NT2/D1 (cell line): ENCODE measurements at regions not wholly inside any gene's neighbourhood (a gene's known extent, or its start where the extent isn't known, plus 50 kb on each side); places are given as distances from the start of the nearest gene placed in this dataset.
A peak's percentile ranks its signal among the peaks of the same experiment; 100 is the strongest.
"Not testable (repeated sequence)": the region's sequence is repeated elsewhere in the genome, so short reads cannot be mapped to it uniquely, and the experiment has no call there.

Experiments used
- DNase-seq: peaks from one replicate; pipeline ENCODE4 v3.0.0-alpha.2; 2011; ENCODE audit warnings: low read depth, low spot score
- H3K27me3 ChIP-seq: 2 replicates; pipeline ENCODE4 v1.6.0; 2011; ENCODE audit warnings: mild to moderate bottlenecking; ENCODE audit not compliant: insufficient read length, insufficient read depth
- H3K36me3 ChIP-seq: 2 replicates; pipeline ENCODE4 v1.6.1; 2011; ENCODE audit warnings: mild to moderate bottlenecking, low read length, mixed read lengths; ENCODE audit not compliant: insufficient read depth, insufficient read length
- H3K4me1 ChIP-seq: 2 replicates; pipeline ENCODE4 v1.5.1; 2011; ENCODE audit not compliant: insufficient read depth, insufficient read length
- H3K4me3 ChIP-seq: 2 replicates; pipeline ENCODE4 v1.5.1; 2011; ENCODE audit warnings: low read depth; ENCODE audit not compliant: insufficient read length
- H3K9ac ChIP-seq: 2 replicates; pipeline ENCODE4 v1.6.0; 2011; ENCODE audit warnings: low read depth; ENCODE audit not compliant: insufficient read length
- H3K9me3 ChIP-seq: 2 replicates; pipeline ENCODE4 v1.5.1; 2011; ENCODE audit warnings: mild to moderate bottlenecking, low read length; ENCODE audit not compliant: insufficient read depth
- SUZ12 ChIP-seq: IDR thresholded peaks from 2 replicates; pipeline ENCODE4 v1.6.1; 2011; ENCODE audit not compliant: insufficient read length, insufficient read depth; ENCODE audit errors: extremely low read depth
- YY1 ChIP-seq: IDR thresholded peaks from 2 replicates; pipeline ENCODE4 v1.6.1; 2011; ENCODE audit not compliant: insufficient read length, insufficient read depth
- ZNF274 ChIP-seq: IDR thresholded peaks from 2 replicates; pipeline ENCODE4 v1.6.1; 2011; ENCODE audit warnings: mild to moderate bottlenecking, low read depth, low read length

DNA sequence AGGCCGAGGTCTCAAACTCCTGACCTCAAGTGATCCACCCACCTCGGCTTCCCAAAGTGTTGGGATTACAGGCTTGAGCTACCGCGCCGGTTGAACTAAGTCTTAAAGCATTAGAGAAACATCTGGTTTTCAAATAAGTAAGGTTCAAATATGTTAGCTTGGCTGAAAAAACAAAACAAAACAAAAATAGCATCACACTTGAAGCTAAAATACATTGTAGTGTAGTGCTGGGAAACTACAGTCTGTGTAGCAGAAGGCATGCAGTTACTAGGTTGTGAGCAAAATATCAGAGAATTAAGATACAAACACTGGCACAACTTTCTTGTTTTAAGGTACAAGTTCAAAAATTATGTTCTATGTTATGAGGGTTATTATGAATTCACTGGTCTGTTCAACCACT, 224.8 kb upstream of the CHORDC1 start:
- Histone ChIP-seq H3K4me3 (no peak overlapping the region), H3K9me3 (no peaks in the 10 kb centered on the region), H3K9ac (no peak overlapping the region), H3K4me1 (no peaks in the 10 kb centered on the region), H3K27me3 (no peaks in the 10 kb centered on the region), H3K36me3 (no peaks in the 10 kb centered on the region)
- no peak for DNase-seq
- TF ChIP-seq SUZ12 (no peak), ZNF274 (no peak), YY1 (no peak)

DNA sequence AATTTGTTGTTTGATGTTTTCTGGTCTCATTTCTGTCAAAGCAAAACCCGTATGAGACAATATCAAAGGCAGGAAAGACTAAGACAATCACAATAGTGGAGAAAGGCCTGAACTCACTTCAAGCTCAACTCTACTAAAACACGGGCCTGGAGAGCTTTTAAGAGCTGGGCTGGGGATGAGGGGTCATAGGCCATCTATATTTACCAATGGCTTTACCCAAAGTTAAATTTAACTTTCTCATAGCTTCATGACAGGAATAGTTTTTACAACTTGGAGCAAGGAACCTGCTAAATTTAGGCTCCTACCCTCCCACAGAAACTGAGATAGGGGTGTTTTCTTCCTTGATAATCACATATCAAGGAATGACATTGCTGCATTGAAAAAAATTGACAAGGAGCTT, 223.4 kb upstream of the CHORDC1 start:
- no peaks in the 10 kb centered on the region for H3K4me1 ChIP-seq
- H3K4me3 ChIP-seq = no peak overlapping the region
- no peak overlapping the region for H3K9ac ChIP-seq
- TF ChIP-seq YY1 (no peak), SUZ12 (no peak), ZNF274 (no peak)
- no peaks in the 10 kb centered on the region for H3K9me3 ChIP-seq
- DNase-seq = no peak
- no peaks in the 10 kb centered on the region for H3K36me3 ChIP-seq
- H3K27me3 ChIP-seq = no peaks in the 10 kb centered on the region

DNA sequence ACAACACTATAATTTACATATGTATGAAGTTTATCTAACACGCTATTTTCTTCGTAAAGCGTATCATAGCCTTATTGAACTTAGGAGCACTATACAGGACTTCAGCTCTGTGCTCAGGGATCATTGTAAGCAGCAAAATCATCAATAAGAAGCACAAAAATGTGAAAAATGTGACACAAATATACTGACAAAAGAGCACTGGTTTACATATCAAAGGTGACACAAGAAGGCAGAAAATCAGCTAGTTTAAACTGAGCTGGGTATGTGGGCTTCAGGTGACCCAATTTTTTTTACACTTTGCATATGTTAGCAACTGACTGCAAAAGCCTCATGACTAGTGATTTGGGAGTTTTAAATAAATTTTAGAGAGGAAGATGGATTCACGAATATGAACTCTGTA, 215.2 kb upstream of the CHORDC1 start:
- H3K9me3 ChIP-seq = no peaks in the 10 kb centered on the region
- no peak overlapping the region for H3K9ac ChIP-seq
- no peaks in the 10 kb centered on the region for H3K36me3 ChIP-seq
- no peak for TF ChIP-seq SUZ12
- TF ChIP-seq ZNF274 = no peak
- TF ChIP-seq YY1 = no peak
- no peaks in the 10 kb centered on the region for H3K4me1 ChIP-seq
- DNase-seq = peak; percentile 52
- no peak overlapping the region for H3K4me3 ChIP-seq
- H3K27me3 ChIP-seq = no peaks in the 10 kb centered on the region

DNA sequence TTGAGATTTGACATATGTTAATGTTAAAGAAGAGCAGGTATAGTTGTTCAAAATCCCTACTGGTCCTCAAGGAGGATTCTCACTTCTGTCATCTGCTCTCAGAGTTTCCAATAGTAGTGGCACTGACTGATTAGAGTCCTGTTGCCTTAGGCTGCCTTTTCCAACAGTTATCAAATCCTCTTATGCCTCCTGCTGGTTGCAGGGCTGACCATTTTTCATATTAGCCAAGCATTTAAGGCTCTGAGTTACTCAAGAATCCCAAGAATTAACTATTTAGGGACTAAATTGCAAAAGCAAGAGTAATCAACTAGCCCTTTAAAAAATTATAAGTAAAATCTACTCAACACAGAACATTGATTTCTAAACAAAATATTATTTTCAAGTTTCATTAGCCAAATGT, 212.0 kb upstream of the CHORDC1 start:
- TF ChIP-seq YY1 (no peak), ZNF274 (no peak), SUZ12 (no peak)
- H3K36me3 ChIP-seq = no peaks in the 10 kb centered on the region

GRCh38 chr11:90428836-90429235, 206.0 kb upstream of the CHORDC1 start:
- Histone ChIP-seq H3K27me3 (no peaks in the 10 kb centered on the region), H3K9me3 (no peaks in the 10 kb centered on the region), H3K9ac (no peak overlapping the region), H3K4me3 (no peak overlapping the region), H3K4me1 (no peaks in the 10 kb centered on the region), H3K36me3 (no peaks in the 10 kb centered on the region)
- DNase-seq = no peak
- no peak for TF ChIP-seq ZNF274

More for the DNA sequence above, 212.0 kb upstream of the CHORDC1 start:
- Histone ChIP-seq H3K27me3 (no peaks in the 10 kb centered on the region), H3K4me1 (no peaks in the 10 kb centered on the region), H3K4me3 (no peak overlapping the region), H3K9ac (no peak overlapping the region), H3K9me3 (no peaks in the 10 kb centered on the region)
- DNase-seq = peak; percentile 5

GRCh38 chr11:90426442-90426841, 203.6 kb upstream of the CHORDC1 start:
- H3K36me3 ChIP-seq = no peaks in the 10 kb centered on the region
- H3K27me3 ChIP-seq = no peaks in the 10 kb centered on the region
- H3K4me1 ChIP-seq = no peaks in the 10 kb centered on the region
- no peak overlapping the region for H3K9ac ChIP-seq
- no peak for TF ChIP-seq ZNF274
- no peak for TF ChIP-seq SUZ12
- TF ChIP-seq YY1 = no peak
- no peak for DNase-seq
- no peaks in the 10 kb centered on the region for H3K9me3 ChIP-seq
- no peak overlapping the region for H3K4me3 ChIP-seq

- Histone ChIP-seq H3K4me3 (no peak overlapping the region), H3K9ac (no peak overlapping the region), H3K9me3 (no peaks in the 10 kb centered on the region), H3K4me1 (no peaks in the 10 kb centered on the region), H3K27me3 (no peaks in the 10 kb centered on the region), H3K36me3 (no peaks in the 10 kb centered on the region)
- DNase-seq = no peak
- TF ChIP-seq ZNF274 = no peak
- no peak for TF ChIP-seq YY1
- no peak for TF ChIP-seq SUZ12
These were observed 200.5 kb upstream of the CHORDC1 start for GRCh38 chr11:90423378-90423777.

- not testable (repeated sequence) for H3K4me1 ChIP-seq, H3K9ac ChIP-seq, H3K36me3 ChIP-seq, H3K27me3 ChIP-seq, H3K9me3 ChIP-seq, DNase-seq, H3K4me3 ChIP-seq
These were observed 199.9 kb upstream of the CHORDC1 start for GRCh38 chr11:90422787-90423186.
